ENCODE measurements at regions not wholly inside any gene's neighbourhood (a gene's known extent, or its start where the extent isn't known, plus 50 kb on each side); places are given as distances from the start of the nearest gene placed in this dataset.

DNA sequence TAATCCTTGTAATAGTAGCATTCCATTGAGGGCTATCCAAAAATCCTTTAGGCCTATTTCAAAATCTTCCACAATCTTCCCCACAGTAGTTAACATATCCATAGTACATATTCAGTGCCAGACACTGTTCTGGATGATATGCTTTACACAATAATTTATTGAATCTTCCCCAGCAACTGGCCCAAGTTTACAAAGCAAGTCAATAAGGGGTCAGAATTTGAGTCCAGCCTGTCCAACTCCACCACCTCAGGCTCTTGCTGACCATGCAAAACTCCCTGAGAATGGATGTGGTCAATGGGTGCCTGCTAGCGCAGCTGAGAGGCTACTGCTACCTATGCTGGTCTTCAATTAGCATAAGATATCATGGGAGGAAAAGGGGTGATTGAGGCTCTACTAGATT is 529.6 kb downstream of the FGF9 start:
- Histone ChIP-seq H3K27ac (ENCODE audit: low read depth, low read length, poor library complexity, severe bottlenecking) (no peak overlapping the region), H3K9me3 (ENCODE audit: low read length) (no peaks in the 10 kb centered on the region), H3K36me3 (ENCODE audit: insufficient read depth, low read length) (no peaks in the 10 kb centered on the region), H3K4me1 (ENCODE audit: insufficient read depth, low read length, severe bottlenecking) (no peaks in the 10 kb centered on the region), H3K79me2 (ENCODE audit: insufficient read depth, low read length) (no peaks in the 10 kb centered on the region), H4K20me1 (ENCODE audit: insufficient read depth, low read length) (no peaks in the 10 kb centered on the region), H3K9me2 (ENCODE audit: low read depth, low read length) (no peaks in the 10 kb centered on the region), H3K9ac (ENCODE audit: low read length) (no peak overlapping the region), H2AFZ (ENCODE audit: low read length) (no peak overlapping the region), H3K27me3 (ENCODE audit: insufficient read depth, low read length) (no peaks in the 10 kb centered on the region), H3F3A (ENCODE audit: insufficient read depth, low read length) (no peaks in the 10 kb centered on the region), H3K4me2 (ENCODE audit: low read length) (no peak overlapping the region), H3K4me3 (ENCODE audit: low read depth, low read length, poor library complexity, severe bottlenecking) (no peak overlapping the region)
- TF ChIP-seq, protein P1, sequence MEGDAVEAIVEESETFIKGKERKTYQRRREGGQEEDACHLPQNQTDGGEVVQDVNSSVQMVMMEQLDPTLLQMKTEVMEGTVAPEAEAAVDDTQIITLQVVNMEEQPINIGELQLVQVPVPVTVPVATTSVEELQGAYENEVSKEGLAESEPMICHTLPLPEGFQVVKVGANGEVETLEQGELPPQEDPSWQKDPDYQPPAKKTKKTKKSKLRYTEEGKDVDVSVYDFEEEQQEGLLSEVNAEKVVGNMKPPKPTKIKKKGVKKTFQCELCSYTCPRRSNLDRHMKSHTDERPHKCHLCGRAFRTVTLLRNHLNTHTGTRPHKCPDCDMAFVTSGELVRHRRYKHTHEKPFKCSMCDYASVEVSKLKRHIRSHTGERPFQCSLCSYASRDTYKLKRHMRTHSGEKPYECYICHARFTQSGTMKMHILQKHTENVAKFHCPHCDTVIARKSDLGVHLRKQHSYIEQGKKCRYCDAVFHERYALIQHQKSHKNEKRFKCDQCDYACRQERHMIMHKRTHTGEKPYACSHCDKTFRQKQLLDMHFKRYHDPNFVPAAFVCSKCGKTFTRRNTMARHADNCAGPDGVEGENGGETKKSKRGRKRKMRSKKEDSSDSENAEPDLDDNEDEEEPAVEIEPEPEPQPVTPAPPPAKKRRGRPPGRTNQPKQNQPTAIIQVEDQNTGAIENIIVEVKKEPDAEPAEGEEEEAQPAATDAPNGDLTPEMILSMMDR (IDR thresholded peaks at IDR 0.05; ENCODE audit: low read length) = no peak
- TF ChIP-seq EZH2 (IDR thresholded peaks at IDR 0.05; ENCODE audit: borderline replicate concordance, low read length) = no peak

DNA sequence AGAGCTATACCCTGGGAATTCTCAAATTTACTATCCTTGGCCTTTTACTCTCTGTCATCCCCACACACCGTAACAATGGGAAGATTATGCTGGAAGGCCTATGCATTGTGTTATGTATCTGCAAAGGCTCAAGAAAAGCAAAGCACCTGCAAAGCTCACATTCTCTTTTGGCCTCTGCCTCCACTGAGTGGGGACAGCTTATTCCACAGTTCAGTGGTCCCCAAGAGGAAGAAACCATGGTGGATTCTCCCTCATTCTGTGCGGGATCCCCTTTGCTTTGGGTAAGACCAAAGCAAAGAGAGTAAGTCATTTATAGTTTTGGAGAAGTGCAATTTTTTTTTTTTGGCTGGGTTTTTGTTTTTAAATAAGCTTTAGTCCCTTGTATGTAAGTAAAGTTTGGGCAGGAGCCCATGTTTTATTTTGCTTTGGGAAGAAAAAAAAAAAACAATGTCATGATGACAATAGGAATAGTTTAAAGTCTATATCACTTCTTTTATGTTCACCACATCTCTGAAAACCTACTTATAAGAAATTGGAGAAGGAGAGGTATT is 530.6 kb downstream of the FGF9 start:
- no peak for TF ChIP-seq EZH2 (IDR thresholded peaks at IDR 0.05; ENCODE audit: borderline replicate concordance, low read length)
- TF ChIP-seq, protein P1 (IDR thresholded peaks at IDR 0.05; ENCODE audit: low read length) = no peak
- Histone ChIP-seq H3K36me3 (ENCODE audit: insufficient read depth, low read length) (no peaks in the 10 kb centered on the region), H4K20me1 (ENCODE audit: insufficient read depth, low read length) (no peaks in the 10 kb centered on the region), H3K4me1 (ENCODE audit: insufficient read depth, low read length, severe bottlenecking) (no peaks in the 10 kb centered on the region), H3K4me2 (ENCODE audit: low read length) (no peak overlapping the region), H3K27ac (ENCODE audit: low read depth, low read length, poor library complexity, severe bottlenecking) (no peak overlapping the region), H3K9me2 (ENCODE audit: low read depth, low read length) (no peaks in the 10 kb centered on the region), H2AFZ (ENCODE audit: low read length) (no peak overlapping the region), H3K9me3 (ENCODE audit: low read length) (no peaks in the 10 kb centered on the region), H3K4me3 (ENCODE audit: low read depth, low read length, poor library complexity, severe bottlenecking) (no peak overlapping the region), H3K79me2 (ENCODE audit: insufficient read depth, low read length) (no peaks in the 10 kb centered on the region), H3K9ac (ENCODE audit: low read length) (no peak overlapping the region), H3F3A (ENCODE audit: insufficient read depth, low read length) (no peaks in the 10 kb centered on the region), H3K27me3 (ENCODE audit: insufficient read depth, low read length) (no peaks in the 10 kb centered on the region)

DNA sequence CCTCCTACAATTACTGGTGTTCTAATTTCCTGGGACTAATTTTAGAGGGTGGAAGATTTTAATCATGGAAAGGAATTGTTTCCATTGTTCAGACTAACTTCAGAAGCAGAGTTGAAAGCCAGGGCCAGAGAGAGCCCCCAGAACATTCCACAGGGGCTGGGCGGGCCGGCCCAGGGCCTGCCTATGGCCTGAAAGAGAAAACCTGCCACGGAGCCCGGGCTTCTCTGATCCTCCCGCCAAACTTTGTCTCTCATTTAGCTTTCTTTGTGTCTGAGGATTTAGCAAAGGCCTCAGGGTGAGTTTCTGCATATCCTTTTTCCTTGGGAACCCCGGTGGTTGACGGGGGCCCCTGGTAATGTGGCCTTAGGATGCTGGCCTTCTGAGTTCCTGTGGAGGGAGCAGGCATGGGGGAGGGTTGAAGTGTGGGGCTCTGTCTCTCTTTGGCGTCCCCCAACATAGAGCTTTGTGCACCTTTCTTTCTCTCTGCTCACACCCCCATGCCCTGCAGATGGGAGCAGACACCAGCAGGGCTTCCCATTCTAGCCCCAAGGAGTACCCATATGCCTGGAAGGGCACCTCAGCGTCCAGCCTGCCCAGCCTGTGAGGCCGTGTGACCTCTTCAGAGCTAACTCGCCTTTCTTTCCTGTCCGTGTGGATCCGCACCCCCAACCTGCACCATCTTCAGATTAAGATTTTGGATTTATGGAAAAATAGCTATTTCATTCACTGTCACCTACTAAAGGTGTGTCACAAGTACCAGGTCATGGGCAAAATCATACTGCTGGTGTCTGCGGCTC is 539.5 kb downstream of the FGF9 start:
- Histone ChIP-seq H3K4me1 (ENCODE audit: insufficient read depth, low read length, severe bottlenecking) (no peaks in the 10 kb centered on the region), H3F3A (ENCODE audit: insufficient read depth, low read length) (no peaks in the 10 kb centered on the region), H3K9me2 (ENCODE audit: low read depth, low read length) (no peaks in the 10 kb centered on the region), H4K20me1 (ENCODE audit: insufficient read depth, low read length) (no peaks in the 10 kb centered on the region), H3K9me3 (ENCODE audit: low read length) (no peaks in the 10 kb centered on the region), H3K79me2 (ENCODE audit: insufficient read depth, low read length) (no peaks in the 10 kb centered on the region), H3K36me3 (ENCODE audit: insufficient read depth, low read length) (no peaks in the 10 kb centered on the region), H3K27me3 (ENCODE audit: insufficient read depth, low read length) (0 out of 2 replicates have a peak, but pooled peaks cover 3% of the 10 kb centered on the region), H3K9ac (ENCODE audit: low read length) (no peak overlapping the region), H3K27ac (ENCODE audit: low read depth, low read length, poor library complexity, severe bottlenecking) (no peak overlapping the region), H3K4me2 (ENCODE audit: low read length) (no peak overlapping the region), H2AFZ (ENCODE audit: low read length) (no peak overlapping the region), H3K4me3 (ENCODE audit: low read depth, low read length, poor library complexity, severe bottlenecking) (no peak overlapping the region)
- TF ChIP-seq, protein P1 (IDR thresholded peaks at IDR 0.05; ENCODE audit: low read length) = no peak
- no peak for TF ChIP-seq EZH2 (IDR thresholded peaks at IDR 0.05; ENCODE audit: borderline replicate concordance, low read length)
